ENCODE measurements at regions not wholly inside any gene's neighbourhood (a gene's known extent, or its start where the extent isn't known, plus 50 kb on each side); places are given as distances from the start of the nearest gene placed in this dataset.

GRCh38 chr5:168031614-168032013 is 259.8 kb upstream of the WWC1 start:
- no peak overlapping the region for H3K27ac ChIP-seq (ENCODE audit: low read depth, low read length)
- H3K9ac ChIP-seq (ENCODE audit: low read length) = no peak overlapping the region
- no peaks in the 10 kb centered on the region for H3K36me3 ChIP-seq (ENCODE audit: low read length)
- H3K9me3 ChIP-seq (ENCODE audit: insufficient read depth, low read length) = no peaks in the 10 kb centered on the region
- no peaks in the 10 kb centered on the region for H3F3A ChIP-seq (ENCODE audit: insufficient read depth)
- TF ChIP-seq CTCF (IDR thresholded peaks at IDR 0.05; ENCODE audit: insufficient read depth, low read length, poor library complexity, severe bottlenecking) (no peak), EZH2phosphoT487 (conservative IDR thresholded peaks at IDR 0.05; ENCODE audit: low read length) (no peak)
- H3K4me3 ChIP-seq (ENCODE audit: insufficient read depth, low read length, poor library complexity, severe bottlenecking) = no peak overlapping the region
- H3K4me2 ChIP-seq (ENCODE audit: low read depth, low read length, poor library complexity, severe bottlenecking) = no peak overlapping the region
- no peaks in the 10 kb centered on the region for H3K27me3 ChIP-seq (ENCODE audit: low read length)
- H3K79me2 ChIP-seq (ENCODE audit: insufficient read depth, low read length) = no peaks in the 10 kb centered on the region
- no peak overlapping the region for H2AFZ ChIP-seq (ENCODE audit: low read depth, low read length, severe bottlenecking)
- no peaks in the 10 kb centered on the region for H3K9me2 ChIP-seq (replicated peaks; ENCODE audit: insufficient read depth, low read length)
- H4K20me1 ChIP-seq (ENCODE audit: low read depth, low read length) = no peaks in the 10 kb centered on the region

- Histone ChIP-seq H3K27me3 (ENCODE audit: low read length) (no peaks in the 10 kb centered on the region), H2AFZ (ENCODE audit: low read depth, low read length, severe bottlenecking) (no peak overlapping the region), H3K9me3 (ENCODE audit: insufficient read depth, low read length) (no peaks in the 10 kb centered on the region), H3K79me2 (ENCODE audit: insufficient read depth, low read length) (no peaks in the 10 kb centered on the region), H3F3A (ENCODE audit: insufficient read depth) (no peaks in the 10 kb centered on the region), H3K27ac (ENCODE audit: low read depth, low read length) (no peak overlapping the region), H3K9me2 (replicated peaks; ENCODE audit: insufficient read depth, low read length) (no peaks in the 10 kb centered on the region; the same call in 1 of the 2 replicates), H3K36me3 (ENCODE audit: low read length) (no peaks in the 10 kb centered on the region), H3K4me3 (ENCODE audit: insufficient read depth, low read length, poor library complexity, severe bottlenecking) (no peak overlapping the region), H4K20me1 (ENCODE audit: low read depth, low read length) (no peaks in the 10 kb centered on the region), H3K9ac (ENCODE audit: low read length) (no peak overlapping the region), H3K4me2 (ENCODE audit: low read depth, low read length, poor library complexity, severe bottlenecking) (no peak overlapping the region)
- TF ChIP-seq CTCF (IDR thresholded peaks at IDR 0.05; ENCODE audit: insufficient read depth, low read length, poor library complexity, severe bottlenecking) = no peak
- TF ChIP-seq EZH2phosphoT487 (conservative IDR thresholded peaks at IDR 0.05; ENCODE audit: low read length) = no peak
Measured at GRCh38 chr5:168039039-168039438, 252.4 kb upstream of the WWC1 start.

- Histone ChIP-seq H3F3A (ENCODE audit: insufficient read depth) (no peaks in the 10 kb centered on the region), H3K9me2 (replicated peaks; ENCODE audit: insufficient read depth, low read length) (no peaks in the 10 kb centered on the region; the same call in 1 of the 2 replicates), H2AFZ (ENCODE audit: low read depth, low read length, severe bottlenecking) (no peak overlapping the region), H3K79me2 (ENCODE audit: insufficient read depth, low read length) (no peaks in the 10 kb centered on the region), H3K4me3 (ENCODE audit: insufficient read depth, low read length, poor library complexity, severe bottlenecking) (no peak overlapping the region), H3K9ac (ENCODE audit: low read length) (no peak overlapping the region), H3K27me3 (ENCODE audit: low read length) (no peaks in the 10 kb centered on the region), H3K27ac (ENCODE audit: low read depth, low read length) (no peak overlapping the region), H3K9me3 (ENCODE audit: insufficient read depth, low read length) (no peaks in the 10 kb centered on the region), H3K36me3 (ENCODE audit: low read length) (no peaks in the 10 kb centered on the region), H4K20me1 (ENCODE audit: low read depth, low read length) (no peaks in the 10 kb centered on the region), H3K4me2 (ENCODE audit: low read depth, low read length, poor library complexity, severe bottlenecking) (no peak overlapping the region)
- TF ChIP-seq EZH2phosphoT487 (conservative IDR thresholded peaks at IDR 0.05; ENCODE audit: low read length) (no peak), CTCF (IDR thresholded peaks at IDR 0.05; ENCODE audit: insufficient read depth, low read length, poor library complexity, severe bottlenecking) (no peak)
Measured at GRCh38 chr5:168039566-168040248, 251.7 kb upstream of the WWC1 start.

Data from SU-DHL-6 (cell line).